Stimulated activated CD8-positive, alpha-beta memory T cell treated with anti-CD3 and anti-CD28 coated beads, Interleukin-4, amount 100 ng/mL, for 24 hours (primary cell): ENCODE measurements at regions not wholly inside any gene's neighbourhood (a gene's known extent, or its start where the extent isn't known, plus 50 kb on each side); places are given as distances from the start of the nearest gene placed in this dataset.

ENCODE experiments used
- DNase-seq: peaks from one replicate; pipeline ENCODE4 v3.0.0-alpha.2; 2020; ENCODE audit warnings: low read depth

DNA sequence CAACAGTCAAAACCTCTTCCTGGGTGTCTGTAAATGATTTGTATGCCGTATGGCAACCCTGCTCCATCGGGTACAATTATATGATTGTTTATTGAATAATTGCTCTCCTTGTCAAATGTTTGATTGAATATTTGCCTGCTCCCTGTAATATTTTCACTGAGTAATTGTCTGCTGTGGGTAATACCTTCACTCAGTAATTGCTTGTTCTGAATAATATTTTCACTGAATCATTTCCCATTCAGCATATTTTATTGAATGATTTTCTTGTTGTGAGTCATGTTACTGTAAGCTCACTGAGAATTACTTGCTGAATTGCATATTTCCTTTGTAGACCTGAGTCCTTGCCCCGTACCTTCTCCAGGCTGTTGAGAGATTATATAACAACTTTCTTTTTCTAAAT, 535.2 kb downstream of the METTL4 start:
- DNase-seq, result no peak

DNA sequence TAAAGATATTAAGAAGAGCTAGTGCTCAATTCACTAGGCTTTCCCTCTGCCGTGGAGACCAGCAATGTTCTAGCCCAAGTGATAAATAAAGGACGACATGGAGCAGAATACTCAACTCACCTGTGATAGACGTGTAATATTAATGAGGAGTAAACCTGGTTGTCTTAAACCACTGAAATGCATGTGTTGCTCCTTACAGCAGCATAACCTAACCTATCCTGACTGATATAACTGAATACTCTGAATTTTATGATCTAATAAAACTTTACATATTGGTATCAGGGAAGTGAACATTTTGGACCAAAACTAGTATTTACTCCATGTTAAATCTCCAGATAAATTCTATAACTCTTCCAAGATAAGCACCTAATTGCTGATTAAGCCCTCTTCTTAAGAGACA, 531.0 kb downstream of the METTL4 start:
- no peak for DNase-seq

DNA sequence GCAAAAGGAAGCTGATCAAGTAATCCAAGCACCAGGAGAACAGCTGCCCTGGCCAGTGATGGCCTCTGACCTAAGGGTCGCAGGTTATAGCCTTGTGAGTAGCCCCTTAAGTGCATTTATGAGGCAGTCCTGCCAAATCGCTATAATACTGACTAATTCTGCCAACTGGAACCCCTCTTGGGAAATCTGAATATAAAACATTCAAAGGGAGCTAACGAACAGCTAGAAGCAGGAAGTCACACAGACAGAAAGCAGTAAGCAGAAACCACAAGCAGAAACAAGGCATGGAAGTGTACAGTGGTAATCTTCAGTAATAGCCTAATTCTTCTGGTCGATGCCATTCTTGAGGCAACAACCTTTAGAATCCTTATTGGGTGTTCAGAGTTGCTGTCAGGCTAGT, 521.3 kb downstream of the METTL4 start:
- no peak for DNase-seq

DNA sequence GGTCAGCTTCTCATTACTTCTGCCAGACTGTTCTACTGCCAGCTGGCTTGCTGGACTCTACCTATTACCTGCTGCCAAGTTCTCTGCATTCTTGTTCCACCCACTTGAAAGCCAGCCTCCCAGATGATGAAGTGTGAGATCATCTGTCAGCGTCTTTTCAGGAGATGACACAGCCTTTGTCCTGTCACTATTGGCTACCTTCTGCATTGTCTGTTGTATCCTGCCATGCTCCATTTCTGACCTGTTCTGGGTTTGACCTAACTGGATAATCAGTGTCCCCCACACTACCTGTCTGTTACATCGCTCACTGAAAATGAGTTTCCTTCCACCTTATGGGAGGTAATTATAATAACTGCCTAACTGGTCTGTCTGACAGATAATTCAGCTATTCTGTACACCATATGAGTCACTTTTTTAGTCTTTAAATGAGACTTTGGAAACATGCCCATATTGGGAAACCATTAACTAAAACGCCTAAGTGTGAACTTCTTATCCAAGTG, 520.6 kb downstream of the METTL4 start:
- DNase-seq, result no peak

DNA sequence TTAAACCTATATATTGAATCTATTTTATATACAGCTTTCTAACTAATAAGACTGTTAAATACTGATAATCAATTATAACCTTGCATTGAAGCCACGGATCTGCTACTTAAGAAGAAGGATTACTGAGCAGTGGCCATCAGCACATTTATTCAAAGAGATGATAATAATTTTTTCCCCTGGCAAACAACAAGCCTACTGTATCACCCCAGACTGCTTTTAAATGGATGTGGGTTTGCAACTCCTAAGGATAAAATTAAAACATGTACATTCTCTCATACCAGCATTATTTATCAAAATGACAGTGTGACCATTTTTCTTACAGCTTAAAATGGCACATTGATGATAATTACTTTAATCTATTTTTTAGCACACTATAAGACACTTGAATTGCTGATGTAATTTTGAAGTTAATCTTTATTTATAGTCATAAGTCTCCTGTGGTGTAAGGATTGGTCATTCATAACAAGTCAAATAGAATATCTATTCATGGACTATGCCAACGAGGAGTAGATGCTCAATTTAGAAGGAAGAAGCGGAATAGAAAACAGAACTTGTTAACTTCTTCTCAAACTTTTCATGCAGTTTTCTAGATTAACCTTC, 517.7 kb downstream of the METTL4 start:
- DNase-seq, result no peak

DNA sequence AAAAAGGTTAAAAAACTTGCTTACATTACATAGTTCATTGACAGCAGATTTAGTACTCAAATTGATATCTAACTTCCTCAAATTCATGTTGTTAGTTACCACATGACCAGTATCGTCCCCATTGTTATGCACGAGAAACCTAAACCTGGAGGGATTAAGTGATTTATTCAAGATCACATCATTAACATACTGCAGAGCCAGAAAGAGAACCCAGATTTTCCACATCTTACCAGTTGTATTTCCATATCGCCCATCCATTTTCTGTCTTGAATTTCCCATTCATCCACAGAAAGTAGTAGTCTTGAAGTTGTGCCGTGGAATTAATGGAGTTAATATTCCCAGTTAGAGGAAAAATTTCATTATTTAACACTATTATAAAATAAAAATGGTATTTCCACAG, 512.0 kb downstream of the METTL4 start:
- DNase-seq, result no peak

DNA sequence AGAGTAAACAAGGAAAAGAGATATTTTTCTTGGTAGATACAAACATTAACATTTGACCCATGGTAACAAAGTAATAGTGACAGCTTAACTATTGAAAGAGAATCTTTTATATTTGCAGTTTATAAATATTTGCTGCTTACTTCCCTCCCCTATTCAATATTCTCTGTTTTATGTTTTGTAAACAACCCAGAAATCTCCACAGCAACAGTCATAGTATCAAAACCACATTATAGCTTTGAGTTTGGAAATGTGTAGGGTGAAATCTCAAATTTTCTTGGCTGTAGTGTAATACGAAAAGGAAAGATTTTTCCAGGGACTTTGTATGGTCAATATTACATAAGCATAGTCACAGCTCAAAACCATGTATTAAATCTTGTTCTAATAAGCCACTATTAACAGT, 511.2 kb downstream of the METTL4 start:
- DNase-seq, result no peak

DNA sequence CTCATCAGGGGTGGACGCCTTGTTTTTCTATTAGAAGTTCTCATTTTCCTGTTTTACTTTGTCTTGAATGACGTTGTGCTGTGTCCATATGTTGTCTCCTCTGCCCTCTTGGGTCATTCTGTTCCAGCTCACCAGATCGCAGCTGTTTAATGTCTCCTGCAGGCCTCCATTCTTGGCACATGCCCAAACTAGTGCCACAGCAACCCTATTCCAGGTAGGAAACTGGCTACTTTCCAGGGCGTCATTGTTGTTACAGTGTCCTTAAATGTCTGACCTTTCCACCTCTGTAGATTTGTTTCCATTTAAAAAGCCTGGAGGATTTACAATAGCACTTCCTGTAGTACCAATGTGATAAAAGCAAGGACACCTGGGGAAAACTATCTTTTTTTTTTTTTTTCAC, 500.7 kb downstream of the METTL4 start:
- no peak for DNase-seq

DNA sequence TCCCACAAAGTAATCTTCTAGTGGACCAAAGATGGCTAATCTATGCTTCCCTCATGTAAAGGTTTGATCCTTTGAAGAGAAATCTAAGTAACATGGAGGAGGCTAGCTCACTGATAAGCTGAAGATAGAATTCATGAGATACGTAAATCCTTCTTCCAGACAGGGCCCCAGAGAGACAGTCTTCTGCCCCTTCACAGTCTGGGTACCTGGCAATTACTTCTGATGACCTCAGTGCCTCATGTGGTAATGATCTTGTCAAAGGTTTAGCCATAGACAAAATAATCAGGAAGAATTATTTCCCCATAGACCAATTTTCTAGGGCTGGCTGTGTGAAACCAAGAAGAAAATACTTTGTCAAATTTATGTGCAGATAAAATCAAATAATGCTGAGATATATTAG, 495.8 kb downstream of the METTL4 start:
- no peak for DNase-seq

DNA sequence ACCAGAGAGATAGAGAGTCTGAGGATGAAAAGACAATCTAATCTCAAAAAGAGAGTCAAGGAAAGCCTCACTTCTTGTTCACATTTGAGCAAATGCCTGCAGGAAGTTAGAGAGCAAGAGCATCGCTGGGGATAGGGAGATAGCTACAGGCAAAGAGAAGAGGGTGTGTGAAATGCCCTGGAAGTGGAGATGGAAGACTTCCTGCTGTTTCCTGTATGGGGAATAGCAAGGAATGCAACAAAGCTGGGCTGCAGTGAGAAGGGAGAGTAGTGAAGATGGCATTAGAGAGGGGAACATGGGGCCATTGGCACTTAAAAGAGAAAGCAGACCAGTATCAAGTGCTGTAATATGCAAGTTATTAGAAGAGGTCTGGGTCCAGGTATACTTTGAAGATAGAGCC, 488.6 kb downstream of the METTL4 start:
- DNase-seq, result no peak

DNA sequence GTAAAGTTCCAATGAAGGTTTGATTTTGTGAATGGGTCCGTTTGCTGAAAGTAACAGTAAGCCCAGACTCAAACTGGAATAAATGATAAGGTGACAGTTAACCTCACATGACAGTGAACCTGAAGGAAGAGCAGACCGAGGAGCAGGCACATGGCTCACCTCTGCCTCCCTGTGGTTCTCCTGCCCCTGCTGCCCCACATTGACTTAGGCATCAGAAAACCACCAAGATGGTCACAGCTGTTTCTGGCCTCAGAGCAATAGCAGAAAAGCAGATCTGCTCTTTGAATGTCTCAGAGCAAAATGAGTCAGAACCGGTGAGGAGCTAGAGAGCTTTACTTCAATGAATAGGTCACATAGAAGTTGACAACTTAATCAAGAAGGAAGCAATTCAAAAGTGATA, 487.6 kb downstream of the METTL4 start:
- DNase-seq, result no peak

DNA sequence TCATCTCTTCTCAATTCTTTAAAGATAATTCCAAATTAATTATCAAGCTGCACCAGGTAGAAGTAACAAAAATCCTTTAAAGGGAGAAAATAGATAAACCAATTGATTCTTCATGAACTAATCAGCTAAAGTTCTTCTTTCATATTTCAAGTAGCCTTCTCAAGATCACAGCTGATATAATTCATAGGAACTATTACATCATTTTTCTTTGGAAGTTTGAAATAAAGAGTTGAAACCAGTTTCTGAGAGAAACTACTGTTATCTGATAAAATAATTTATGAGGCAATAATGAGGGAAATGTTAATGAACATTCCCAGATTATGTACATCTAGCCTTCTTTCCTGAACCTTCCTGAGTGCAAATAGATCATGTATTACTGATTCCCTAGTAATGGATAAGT, 484.9 kb downstream of the METTL4 start:
- DNase-seq, result no peak

DNA sequence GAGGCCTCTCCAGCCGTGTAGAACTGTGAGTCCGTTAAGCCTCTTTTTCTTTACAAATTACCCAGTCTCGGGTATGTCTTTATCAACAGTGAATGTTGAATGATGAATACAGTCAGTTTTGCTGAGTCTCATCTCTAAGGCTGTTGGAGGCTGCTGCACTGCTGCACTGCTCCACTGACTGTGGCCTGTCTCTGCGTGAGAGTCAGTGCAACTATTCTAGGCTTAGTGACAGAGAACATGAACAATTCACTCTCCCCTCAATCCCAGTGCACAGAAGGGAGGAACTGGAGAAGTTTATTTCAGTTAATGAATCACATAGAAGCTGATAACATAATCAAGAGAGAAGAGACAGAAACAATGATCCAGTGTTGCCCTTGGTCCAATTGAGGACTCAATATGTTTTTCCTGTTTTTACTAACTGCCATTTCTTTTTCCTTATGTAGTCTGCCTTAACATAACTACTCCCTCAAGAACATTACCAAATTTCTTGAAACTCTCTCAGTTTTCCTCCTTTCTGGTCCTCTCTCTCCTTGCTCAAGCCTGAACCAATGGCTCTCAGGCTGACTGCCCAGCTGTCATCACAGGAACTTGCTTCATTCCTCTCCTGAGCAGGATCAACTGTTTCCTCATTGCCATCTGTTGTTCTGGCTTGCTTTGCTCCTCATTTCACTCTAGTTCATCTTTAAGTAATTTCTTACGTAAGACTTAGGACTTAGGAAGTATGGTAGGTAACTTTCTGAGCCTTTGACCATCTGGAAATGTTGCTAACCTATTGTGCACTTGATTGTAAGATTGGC, 483.2 kb downstream of the METTL4 start:
- DNase-seq, result no peak

DNA sequence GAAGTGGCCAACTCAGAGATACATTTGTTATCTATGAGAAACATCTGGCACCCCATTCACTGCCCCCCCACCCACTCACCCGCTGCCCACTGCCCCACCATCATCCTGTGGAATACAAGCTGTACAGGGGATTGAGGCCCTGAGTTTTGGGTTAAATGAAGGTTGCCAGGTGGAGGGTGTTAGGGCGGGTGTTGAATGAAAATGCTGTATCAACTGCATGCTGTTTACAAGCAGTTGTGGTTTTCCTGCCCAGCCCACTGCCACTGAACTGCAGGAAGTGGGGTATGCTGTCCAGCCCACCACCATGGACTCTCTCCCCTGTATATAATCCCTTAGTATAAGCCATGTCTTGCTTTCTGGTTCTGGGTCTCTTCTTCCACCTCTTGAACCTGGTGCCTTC, 481.9 kb downstream of the METTL4 start:
- no peak for DNase-seq

DNA sequence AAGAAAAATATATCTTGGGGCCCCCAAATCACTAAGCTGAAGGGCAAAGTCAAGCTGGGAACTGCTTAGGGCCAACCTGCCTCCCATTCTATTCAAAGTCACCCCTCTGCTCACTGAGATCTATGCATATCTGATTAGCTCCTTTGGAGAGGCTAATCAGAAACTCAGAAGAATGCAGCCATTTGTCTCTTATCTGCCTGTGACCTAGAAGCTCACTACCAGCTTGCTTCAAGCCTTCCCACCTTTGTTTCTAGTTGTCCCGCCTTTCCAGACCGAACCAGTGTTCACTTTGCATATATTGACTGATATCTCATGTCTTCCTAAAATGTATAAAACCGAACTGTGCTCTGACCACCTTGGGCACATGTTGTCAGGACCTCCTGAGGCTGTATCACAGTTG, 479.4 kb downstream of the METTL4 start:
- DNase-seq, result no peak

DNA sequence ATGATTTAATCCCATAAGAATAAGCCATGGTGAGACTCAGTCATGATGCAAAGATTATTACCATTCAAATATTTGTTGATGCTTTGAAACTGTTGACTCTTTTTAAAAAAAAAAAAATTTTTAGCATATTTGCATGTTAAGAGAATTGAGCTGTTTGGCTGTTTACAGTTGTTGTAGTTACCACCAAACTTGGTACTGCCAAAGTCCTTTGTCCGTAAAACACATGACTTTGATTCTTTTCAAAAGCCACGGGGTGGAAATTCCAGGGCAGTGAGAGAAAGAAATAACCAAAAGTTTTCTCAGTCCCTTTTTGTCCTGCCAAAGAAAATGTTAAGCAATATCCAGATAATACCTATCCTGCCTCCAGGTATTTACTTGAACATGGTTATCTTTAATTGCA, 474.8 kb downstream of the METTL4 start:
- DNase-seq, result no peak

DNA sequence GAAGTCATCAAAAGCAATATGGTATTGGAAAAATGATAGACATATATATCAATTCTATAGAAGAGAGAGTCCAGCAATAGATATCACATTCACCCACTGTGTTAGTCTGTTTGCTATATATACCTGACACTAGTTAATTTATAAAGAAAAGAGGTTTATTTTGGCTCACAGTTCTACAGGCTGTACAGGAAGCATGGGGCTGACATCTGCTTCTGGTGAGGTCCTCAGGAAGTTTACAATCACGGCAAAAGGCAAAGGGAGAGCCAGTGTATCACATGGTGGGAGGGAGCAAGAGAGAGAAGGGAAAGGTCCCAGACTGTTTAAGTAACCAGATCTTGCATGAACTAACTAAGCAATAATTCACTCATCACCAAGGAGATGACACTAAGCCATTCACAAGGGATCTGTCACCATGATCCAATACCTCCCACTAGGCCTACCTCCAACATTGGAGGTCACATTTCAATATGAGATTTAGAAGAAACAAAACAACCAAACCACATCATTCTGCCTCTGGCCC, 470.6 kb downstream of the METTL4 start:
- no peak for DNase-seq

DNA sequence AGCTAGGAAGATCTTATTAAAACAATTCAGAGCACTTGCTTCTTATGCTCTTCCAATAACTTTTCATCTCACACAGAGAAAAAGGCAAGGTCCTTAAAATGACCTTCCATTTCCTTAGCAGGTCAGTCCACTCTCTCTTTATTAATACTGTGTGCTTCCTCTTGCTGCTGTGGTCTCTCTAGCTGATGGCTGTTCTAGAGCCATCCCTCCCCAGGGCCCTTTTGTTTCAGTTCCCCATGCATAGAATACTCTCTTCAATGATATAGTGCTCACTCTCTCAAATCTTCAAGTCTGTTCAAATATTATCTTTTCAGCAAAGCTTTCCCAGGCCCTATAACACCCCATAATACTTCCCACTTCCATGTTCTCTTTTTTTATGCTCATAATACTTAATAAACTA, 469.3 kb downstream of the METTL4 start:
- DNase-seq, result no peak

DNA sequence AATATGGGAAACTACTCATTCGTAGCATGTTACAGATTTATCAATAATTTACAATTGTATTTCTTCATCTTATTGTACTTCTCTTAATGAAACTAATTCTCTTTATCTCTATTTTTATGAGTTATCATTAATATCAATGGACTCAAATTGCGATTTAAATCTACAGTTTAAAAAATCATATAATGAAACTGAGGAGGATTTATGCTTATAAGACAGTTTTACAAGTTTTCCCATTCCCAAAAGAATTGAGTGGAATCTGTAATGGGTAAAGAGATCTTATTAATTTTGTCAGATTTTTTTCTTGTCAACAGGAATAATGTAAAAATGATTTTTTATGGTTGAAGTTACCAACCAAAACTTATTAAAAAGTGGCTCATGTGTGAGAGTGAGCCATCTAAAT, 468.0 kb downstream of the METTL4 start:
- DNase-seq, result no peak

DNA sequence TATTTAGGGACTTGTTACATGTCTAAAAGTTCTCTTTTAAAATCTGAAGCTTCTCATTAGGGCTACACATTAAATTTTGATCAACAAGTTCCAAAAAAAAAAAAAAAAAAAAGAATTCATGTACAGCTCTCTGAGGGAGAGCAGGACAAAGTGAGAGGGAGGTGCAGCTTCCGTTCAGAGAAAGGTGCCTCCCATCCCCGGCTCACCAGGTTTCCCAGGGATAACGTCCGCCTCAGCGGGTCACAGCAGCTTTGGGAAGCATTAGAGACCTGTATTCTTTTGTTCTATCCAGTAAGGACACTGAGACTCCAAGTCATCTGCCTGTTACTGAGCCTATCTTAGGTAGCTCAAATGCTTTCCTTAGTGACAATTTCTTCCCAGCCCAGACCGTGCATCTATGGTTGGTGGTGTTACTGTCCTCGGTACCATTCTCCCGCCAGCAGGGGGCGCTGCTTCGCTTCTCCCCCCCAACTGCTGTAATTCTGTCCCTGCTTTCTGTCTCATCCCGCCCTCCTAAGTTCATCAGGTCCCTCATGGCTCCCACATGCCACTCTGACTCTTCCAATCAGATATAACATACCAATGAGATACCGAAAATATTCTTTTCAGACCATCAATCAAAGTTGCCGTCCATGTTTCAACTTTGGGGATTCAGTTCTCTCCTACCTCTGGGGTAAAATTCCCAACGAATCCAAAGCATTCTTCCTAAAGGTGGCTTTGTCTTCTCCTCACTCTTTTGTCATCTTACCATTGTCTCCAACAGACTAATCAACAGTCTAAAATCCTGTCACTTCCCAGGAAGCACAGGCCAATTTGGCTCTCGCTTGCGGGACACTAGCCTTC, 466.5 kb downstream of the METTL4 start:
- DNase-seq, result peak; percentile 4

DNA sequence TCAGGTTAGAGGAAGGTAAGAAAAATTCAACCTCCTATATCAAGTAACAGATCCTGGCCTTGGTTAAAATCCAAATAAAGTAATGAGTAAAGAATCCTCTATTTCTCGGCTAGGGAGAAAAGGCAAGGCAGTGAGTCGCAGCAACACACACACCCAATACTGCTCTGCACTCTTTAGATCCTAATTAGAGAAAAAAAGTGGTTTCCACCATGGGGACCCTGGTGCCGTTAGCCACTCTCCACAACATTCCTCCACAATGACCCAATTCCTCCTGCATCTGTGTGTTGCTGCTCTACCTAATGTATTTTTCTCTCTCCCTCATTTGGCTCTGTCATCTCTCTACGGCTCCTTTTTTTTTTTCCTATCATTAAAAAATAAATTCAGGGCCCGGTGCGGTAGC, 462.7 kb downstream of the METTL4 start:
- no peak for DNase-seq

DNA sequence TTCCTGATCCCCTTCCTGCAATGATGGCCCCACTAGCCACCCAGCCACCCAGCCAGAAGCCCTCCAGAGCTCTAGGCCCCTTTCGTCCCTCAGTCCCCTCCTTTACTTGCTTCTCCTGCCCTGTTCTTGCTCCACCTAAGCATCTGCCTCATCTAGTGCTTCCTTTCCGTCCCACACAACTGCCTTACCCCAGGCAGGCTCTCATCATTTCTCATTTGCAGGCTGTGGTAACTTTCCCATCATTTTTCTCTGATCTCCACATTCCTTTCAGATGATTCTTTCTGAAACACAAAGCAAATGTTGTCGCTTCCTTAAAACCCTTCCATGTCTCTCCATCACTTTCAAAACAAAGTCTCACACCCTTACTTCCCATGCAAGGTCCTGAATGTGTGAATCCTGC, 459.8 kb downstream of the METTL4 start:
- no peak for DNase-seq
